ENCODE measurements at regions not wholly inside any gene's neighbourhood (a gene's known extent, or its start where the extent isn't known, plus 50 kb on each side); places are given as distances from the start of the nearest gene placed in this dataset.
"Not testable (repeated sequence)": the region's sequence is repeated elsewhere in the genome, so short reads cannot be mapped to it uniquely, and the experiment has no call there.

DNA sequence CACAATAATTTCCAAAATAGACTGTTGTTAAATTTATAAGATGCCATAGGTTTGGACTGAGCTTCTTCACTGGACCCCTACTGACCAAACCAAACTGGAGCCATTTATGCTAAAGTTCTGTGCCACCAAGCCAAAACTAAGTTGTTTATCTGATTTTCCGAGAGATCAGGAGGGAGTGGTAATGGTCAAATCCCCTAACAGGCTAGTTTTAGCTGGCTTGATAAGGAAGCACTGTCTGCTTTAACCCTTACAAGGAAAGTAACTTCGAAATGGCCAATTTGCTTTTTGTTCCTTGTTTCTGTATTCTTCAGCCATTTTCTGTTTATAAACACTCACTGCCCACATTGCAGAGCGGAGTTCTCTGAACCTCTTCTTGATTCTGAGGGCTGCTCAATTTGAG lies 246.8 kb upstream of the TUT7 start:
- DNase-seq, result no peak

DNA sequence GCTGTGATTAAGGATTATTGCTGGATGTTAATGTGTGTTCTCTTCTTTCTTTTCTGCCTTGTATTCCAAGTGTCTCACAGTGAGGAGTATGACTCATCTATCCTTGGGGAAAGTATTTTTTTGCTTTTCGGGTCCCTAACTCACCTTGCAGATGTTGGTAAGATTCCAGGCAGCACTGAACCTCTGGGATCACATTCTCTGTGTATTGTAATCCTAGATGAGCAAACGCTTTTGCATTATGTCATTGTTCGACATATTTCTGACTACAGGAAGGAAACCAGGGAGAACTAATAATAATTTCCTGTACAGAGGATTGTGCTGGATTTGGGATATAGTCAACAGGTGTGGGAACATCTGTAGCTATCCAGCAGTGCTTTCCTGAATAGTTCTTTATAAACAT lies 246.1 kb upstream of the TUT7 start:
- no peak for DNase-seq

DNA sequence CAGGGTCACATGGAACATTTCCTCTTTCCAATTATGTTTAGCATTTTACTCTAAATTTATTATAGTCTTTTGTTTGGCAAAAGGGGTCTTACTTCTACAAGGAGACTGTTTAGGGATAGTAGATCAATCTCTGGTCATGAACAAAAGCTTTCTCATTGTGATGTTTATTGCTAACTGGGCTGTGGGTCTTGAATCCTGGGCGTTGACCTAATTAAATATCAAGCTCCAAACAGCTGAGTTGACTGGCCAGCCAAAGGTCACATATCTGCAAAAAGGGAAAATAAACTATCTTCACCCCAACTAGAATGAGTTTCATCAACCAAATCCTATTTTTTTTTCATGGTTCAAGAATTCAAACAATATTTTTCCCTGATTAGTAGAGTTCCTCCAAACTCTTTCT lies 245.4 kb upstream of the TUT7 start:
- DNase-seq, result no peak

DNA sequence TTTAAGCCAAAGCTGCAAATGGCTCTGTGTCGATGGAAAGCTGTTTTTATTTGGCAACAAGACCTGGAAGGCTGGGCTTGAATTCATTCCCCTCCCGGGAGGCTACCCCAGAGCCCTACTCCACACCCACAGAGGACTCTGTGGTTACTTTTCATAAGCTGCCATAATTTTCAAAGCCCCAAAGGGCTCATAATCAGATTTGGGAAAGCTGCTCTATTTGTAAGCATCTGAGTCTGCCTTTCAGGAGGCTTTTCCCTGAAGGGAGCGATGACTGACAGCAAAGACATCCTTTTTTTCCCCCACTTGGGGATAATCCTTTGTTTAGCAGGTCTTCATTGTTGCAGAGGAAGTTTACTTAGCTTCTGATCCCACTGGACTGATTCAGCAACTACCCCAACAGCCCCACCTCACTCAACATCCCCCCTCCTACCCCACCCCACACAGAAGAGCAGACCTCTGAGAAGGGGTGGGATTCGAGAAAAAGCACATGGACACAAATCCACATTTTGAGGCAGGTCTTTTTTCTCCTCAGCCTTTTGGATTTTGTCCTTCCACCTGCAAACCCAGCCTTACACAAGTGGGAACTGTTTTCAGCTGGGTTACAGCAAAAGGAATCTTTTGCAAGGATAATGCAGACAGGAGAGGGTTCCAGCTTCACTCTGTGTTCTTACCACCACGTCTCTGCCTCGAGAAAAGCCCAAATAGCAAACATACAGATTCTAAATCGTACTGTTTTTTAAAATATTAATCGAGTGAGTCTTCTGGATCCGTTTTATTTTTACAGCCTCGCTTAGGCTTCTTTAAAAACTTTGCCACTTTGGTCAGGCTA lies 244.4 kb upstream of the TUT7 start:
- no peak for DNase-seq

DNA sequence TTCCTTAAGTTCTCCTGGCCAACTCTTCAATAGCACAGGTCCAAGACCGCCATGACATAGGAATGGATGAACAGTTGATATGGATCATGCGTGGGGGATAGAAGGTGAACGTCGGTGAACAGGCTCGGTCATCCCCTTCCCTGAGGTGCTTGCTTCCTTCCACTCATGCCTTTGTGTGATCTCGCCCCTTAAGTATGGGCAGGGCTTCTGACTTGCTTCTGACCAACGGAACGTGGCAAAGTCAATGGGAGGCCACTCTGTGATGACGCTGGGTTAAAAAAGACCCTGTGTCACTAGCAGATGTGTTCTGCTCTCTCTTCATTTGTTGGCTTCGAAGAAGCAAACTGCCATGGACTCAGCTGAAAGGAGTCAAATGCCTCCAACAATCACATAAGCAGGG lies 240.5 kb upstream of the TUT7 start:
- no peak for DNase-seq

DNA sequence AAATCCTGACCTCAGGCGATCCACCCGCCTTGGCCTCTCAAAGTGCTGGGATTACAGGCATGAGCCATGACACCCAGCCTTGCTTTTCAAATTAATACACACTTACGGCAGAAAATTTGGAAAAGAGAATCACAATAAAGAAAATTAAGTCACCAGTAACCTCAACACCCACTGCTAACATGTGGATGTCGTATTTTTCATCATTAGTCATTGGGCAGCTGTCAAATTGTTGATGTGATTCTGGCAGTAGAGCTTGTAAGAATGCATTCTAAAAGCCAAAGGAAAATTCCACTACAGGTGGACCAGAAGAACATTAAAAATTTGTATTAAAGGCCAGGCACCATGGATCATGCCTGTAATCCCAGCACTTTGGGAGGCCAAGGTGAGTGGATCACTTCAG lies 237.3 kb upstream of the TUT7 start:
- no peak for DNase-seq

DNA sequence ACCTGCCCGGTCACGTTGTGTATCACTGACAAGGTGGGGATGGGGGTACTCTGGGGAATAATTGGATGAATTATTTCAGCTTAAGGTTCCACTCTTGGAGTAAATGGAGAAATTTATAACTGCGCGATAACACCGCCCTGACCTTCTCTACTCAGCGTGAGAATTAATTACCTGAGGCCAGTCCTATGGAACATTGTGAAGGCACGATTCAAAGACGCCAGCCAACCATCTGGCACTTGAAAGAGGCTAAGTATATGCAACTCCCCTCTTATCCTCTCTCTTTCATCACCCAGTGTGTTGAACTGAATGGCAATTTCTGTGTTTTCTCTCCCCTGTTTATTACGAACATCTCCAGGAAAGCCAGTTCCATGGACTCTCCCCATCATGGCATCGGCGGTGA lies 235.5 kb upstream of the TUT7 start:
- DNase-seq, result no peak

DNA sequence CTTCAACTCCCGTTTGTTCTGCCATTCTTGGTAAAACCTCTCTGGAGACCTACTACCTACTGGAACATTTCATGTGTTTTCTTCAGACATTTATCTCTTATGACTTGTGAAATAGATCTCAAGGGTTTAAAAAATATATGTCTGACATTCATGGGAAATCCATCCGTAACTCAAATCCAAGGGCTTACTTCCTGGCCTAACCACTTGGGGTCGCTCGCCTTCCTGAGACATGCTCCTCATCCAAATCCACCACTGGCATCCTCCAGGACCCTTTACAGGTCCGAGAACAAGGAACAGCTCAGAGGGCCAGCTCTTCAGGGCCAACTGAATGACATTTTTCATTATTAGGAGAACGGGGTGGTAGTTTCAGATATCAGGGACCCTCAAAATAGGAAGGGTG lies 235.1 kb upstream of the TUT7 start:
- no peak for DNase-seq

DNA sequence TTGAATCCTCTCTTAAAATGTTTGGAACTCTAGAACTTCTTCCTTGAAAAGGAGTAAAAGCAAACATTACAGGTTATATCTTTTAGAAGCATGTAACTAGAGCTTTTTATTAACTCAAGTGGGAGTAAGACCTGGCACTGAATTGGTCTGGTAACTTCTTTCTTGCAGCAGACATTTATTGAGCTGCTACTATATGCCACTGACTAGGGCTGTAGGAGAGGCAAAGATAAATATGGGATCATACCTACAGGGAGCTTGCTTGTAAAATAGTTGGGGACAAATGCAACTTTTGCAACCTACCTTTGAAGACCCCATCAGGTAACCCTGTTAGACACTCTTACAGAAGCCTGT lies 231.9 kb upstream of the TUT7 start:
- no peak for DNase-seq

DNA sequence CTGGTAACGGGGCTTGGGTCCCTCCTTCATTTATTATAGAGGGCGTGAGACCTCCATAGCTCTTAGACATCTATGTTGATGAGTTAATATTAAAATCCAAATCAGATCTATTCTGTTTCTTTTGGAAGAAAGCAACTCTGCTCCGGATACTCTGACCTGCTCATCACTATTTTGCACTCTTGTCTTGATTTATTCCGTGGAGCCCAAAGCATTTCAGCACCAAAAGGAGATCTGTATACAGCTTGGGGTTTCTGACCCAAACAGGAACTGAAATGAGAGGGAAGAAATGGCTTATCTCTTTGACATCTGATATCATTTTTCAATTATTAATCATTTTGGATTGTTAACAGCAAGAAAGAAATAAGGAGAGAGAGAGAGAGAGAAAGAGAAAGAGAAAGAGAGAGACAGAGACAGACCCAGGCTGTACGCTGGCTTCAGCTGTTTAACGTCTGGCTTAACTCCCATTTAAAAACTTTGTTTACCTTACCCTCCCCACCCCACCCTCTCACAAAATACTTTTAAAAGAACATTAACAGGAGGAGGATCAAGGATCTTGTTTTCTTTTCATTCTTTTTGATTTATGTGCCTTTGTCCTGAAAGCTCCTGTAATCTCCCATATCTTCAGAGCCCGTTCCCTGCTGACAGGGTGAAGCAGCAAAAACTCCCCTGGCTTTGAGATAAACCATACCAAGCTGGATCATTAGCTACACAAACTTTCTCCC lies 231.4 kb upstream of the TUT7 start:
- DNase-seq, result no peak

DNA sequence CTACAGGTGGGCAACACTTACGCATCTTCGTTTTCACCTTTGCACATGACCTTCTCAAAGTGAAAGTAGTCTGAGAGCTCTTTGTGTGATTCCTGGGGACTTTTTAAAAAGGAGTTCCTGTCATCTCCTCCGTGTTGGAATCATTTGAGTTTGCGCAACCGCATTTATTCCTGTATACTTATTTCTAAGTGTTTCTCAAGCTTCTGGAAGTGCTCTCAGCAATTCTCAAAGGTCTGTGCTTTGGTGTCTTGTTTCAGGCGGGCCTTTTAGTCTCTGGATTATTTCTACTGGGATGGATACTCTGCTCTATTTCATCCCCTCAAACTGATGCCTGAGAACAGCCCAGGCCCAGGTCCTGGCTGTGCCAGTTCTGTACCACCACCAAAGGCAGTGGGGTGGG lies 226.5 kb upstream of the TUT7 start:
- DNase-seq, result no peak

DNA sequence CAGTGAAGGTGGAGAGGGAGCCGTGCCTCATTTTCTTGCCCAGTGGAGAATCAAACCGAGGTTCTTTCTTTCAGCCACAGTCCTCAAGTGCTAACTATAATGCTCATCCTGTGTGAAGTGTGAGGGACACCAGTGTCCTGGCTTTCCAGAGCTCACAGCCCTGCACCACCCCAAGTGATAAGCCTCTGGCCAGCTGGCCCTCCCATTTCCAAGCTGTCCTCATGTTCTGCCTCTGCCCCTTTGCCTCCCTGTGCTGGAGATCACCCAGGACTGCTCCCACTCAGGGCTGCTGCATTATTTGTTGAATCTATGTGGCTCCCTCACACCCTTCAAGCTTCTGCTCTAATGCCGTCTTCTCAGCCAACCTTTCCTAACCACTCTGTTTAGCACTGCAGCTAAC lies 224.5 kb upstream of the TUT7 start:
- no peak for DNase-seq

DNA sequence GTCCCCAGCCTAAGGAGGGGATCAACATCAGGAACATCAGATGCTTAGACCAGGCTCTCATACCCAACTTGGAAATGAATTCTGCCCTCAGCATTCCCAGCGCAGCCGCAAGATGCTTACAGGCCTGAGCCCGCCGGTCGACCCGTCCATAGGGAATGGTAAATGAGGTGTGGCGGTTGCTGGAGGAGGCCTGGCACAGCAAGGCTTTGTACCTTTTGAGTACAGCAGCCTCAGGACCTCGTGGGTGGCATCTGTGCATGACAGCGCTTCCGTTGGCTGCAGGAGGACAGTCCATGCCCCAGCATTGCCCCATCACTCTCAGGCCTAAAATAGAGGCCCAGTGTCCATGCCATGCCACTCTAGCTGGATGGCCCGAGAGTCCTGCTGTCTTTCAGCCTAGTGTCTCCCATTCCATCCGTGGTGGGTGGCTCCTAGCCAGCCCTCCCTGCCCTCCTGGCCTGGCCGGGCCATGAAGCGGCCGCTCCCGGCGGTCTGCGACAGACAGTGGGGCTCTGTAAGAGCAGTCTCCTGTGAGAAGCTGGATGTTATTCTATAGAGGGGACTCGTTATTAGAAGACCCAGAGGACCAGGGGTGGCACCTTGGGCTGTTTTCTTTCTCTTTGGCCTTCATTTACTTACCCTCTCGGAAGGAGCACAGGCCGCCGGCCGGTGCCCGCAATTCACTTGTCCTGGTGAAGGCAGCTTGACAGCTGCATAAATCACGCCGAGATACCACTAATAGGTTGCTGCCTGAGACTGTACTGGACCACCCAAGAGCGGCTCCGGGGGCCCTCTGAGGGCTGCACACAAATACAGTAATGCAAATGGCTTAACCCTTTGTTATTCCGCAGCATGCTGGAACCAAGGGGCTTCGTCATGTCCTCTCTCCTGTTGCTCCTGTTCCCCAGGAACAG lies 223.5 kb upstream of the TUT7 start:
- no peak for DNase-seq

DNA sequence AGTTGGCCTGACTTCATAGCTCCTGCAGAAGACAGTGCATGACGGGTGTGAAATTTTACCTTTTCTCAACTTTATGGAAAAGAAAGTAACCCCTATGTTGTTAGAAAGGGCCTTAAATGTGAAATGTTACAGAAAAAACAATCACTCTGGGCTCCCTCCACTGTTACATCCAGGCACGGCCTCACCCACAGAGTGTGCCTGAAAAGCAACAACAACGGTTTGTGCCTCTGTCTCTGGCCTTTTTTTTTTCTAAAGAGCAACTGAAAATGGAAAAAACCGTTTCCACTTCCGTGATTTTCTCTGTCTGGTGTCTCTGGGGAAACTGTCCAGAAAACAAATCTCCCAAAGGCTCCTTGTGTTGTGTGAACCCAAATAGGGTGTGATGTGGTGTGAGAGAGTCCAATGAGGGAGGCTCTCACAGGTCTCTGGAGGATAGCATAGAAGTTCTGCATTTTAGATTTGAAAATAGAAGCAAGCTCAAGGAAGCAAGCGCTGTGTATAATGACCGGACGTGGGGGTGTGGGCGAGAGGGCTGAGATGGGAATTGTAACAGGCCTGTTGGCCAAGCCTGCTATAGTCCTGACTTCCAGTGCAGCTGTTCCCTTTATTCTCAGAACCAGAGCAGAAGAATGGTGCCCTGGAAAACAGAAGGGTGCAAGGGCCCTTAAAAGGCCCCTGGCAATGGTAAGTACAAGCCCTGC lies 221.8 kb upstream of the TUT7 start:
- DNase-seq, result no peak

DNA sequence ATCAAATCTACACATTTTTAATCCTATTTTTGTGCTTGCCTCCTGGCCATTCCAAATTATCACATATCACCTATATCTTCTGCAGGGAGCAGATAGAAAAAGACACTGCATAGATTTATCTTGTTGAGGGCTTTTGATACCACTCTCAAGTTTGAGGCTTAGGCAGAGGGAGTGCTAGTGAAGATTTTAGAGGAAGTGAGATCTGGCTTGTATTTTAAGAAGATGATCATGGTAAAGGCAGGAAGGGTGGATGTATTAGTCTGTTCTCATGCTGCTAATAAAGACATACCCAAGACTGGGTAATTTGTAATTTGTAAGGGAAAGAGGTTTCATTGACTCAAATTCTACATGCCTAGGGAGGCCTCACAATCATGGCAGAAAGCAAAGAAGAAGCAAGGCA lies 220.9 kb upstream of the TUT7 start:
- DNase-seq, result no peak

DNA sequence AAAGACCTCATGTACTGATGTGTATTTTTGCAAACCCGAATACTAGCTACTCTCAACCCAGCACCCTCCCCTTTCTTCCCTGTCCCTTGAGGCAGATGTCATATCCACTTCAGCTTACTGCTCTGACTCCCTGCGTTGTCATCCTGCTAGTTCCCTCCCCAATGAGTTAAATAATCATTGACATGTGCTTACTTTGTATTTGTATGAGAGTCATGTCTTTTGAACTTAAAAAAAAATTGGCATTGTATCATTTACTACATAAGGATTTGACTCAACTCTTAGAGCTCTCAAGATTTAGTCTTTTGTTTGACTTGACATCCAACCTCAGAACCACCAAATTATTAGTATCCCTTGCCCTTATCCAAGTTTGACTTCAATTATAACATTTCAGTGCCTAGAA lies 219.7 kb upstream of the TUT7 start:
- DNase-seq, result no peak

DNA sequence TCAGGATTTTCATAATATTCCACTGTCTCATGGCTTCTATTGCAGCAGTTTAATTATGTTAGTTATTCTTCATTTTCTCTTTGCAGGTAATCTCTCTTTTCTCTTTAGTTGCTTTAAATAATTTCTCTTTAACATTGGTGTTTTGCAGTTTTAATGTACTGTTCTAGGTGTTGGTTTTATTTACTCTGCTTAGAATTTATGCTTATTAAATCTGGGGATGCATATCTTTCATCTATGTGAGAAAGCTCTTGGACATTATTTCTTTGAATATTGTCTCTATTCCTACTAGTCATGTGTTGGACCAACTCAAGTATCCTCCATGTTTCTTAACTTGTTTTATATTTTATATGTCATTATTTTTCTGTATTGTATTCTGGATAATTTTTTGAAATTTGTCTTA lies 218.7 kb upstream of the TUT7 start:
- DNase-seq, result no peak

DNA sequence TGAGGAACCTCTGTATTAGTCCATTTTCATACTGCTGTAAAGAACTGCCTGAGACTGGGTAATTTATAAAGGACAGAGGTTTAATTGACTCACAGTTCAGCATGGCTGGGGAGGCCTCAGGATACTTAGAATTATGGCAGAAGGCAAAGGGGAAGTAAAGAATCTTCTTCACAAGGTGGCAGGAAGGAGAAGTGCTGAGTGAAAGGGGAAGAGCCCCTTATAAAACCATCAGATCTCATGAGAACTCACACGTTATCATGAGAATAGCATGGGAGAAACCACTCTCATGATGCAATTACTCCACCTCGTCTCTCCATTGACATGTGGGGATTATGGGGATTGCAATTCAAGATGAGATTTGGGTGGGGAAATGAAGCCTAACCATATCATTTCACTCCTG lies 211.4 kb upstream of the TUT7 start:
- DNase-seq, result not testable (repeated sequence)

DNA sequence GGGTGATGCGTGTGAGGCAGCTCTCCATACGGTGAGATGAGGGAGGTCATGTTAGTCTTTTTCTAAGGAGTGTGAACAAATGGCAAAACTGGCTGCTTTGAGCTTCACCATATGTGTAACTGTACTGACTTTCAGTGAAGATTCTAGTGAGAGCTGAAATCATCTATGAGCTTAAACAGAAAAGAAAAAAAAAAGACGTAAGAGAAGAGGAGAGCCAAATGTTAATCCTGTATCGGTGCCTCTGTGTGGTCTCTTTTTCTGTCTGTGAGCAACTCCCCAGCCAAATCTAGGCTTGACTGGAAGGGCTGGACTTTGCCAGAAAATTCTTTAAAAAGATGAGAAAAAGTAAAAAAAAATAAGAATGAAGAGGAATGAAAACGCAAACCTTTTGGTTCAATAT lies 209.7 kb upstream of the TUT7 start:
- no peak for DNase-seq

DNA sequence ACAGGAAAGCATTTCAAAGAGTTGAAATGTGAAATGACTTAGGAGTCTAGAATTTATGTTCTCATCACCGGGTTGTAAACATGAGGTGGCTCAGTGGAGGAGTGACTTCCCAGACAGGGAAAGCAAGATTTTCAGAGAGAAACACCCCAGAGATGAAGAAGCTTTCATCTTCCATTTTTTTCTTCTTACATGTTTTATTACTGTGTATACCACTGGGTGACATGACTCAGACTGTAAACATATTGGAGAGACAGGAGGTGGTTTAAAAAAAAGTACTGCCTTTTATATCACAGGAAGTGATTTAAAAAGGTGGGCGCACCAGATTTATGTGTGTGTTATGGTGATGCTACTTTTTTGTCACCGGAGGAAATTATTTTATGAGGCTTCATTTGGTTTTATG lies 209.1 kb upstream of the TUT7 start:
- no peak for DNase-seq

DNA sequence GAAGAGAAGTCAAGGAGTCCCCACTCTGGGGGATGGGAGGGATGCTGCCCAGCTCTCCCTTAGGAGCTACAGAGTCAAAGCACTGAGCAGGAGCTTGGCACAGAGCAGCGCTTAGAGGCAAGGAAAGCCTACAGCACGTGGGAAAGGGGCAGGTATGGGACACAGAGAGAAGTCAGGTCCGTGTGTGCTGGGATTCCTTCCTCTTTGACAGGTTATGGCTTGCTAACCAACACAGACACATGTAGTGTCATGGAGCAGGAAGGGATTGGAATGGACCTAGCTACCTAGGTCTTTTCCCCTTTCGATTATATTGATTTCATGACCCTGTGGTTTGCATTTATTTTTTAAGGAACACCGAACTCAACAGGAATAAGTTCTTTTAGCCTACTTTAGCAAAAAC lies 208.5 kb upstream of the TUT7 start:
- DNase-seq, result no peak

DNA sequence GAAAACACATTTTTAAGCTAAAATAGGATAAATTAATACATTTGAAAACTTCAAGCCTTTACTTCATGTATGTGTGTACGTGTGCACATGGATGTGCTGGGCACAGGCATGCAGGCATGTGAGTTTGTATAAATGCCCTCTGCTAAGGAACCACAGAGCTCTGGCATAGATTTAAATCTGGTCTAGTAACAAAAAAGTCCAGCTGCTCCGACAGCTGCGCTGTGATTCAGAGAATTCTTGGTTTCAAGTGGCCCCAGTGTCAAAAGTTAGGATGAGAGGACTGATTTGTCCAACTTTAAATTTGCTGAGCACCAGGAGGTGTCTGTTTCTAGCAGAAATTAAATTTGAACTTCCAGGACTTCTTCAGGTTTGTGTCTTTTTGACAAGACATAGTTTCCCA lies 203.7 kb upstream of the TUT7 start:
- DNase-seq, result no peak

Measured in hematopoietic multipotent progenitor cell treated with erythropoietin and hydrocortisone succinate and interleukin-3 and kit ligand, for 6 days (in vitro differentiated cells).